Endothelial cell of umbilical vein (primary cell): ENCODE measurements at regions not wholly inside any gene's neighbourhood (a gene's known extent, or its start where the extent isn't known, plus 50 kb on each side); places are given as distances from the start of the nearest gene placed in this dataset.

Experiments
- BruUV-seq: library from RNA; stranded (reverse); fragments of 400-500 nt; replicated peaks from 2 replicates; lab custom pipeline; 2021; lab: Mats Ljungman, UMichigan
- CTCF ChIA-PET: fragments of 300-600, 350-600 bp; sonication (Branson Sonifier 250); formaldehyde crosslinking; loops from one replicate; lab custom pipeline; 2021; ENCODE audit warnings: antibody characterized with exemption, inconsistent platforms; lab: Charles Lee
- POLR2A ChIA-PET: fragments of 300-600, 350-600 bp; sonication (Branson Sonifier 250); formaldehyde crosslinking; loops from one replicate; lab custom pipeline; 2021; ENCODE audit warnings: antibody characterized with exemption, inconsistent platforms; lab: Charles Lee
- DNase-seq: peaks from one replicate; pipeline ENCODE4 v3.0.0-alpha.2; 2011; ENCODE audit warnings: low read depth, low spot score
- FAIRE-seq: peaks from 2 replicates; lab custom pipeline; 2011; peaks lifted over from hg19 to GRCh38; lab: Jason Lieb, UNC
- H2AFZ ChIP-seq: 2 replicates; pipeline ENCODE4 v1.6.0; 2012; ENCODE audit warnings: low read depth, low read length, control low read depth, inconsistent platforms
- H3K27ac ChIP-seq: 2 replicates; pipeline ENCODE4 v1.5.1; 2011; ENCODE audit warnings: low read depth, mild to moderate bottlenecking, control low read depth, low read length, moderate library complexity; ENCODE audit not compliant: insufficient read depth
- H3K27me3 ChIP-seq, 2 experiments: 2 replicates each; pipeline versions ENCODE4 v1.6.0 to v1.6.1; 2011; ENCODE audit warnings: low read length in 2 of 2, mixed read lengths in 1 of 2; ENCODE audit not compliant: control insufficient read depth in 2 of 2, insufficient read depth in 2 of 2
- H3K36me3 ChIP-seq, 2 experiments: 2 replicates in 1 of 2; 3 replicates in 1 of 2; pipeline ENCODE4 v1.5.1; 2011; ENCODE audit warnings: low read length in 2 of 2, mild to moderate bottlenecking in 1 of 2, moderate library complexity in 1 of 2; ENCODE audit not compliant: control insufficient read depth in 2 of 2, insufficient read depth in 2 of 2; ENCODE audit errors: extremely low read depth in 1 of 2
- H3K4me1 ChIP-seq: 3 replicates; pipeline ENCODE4 v1.5.1; 2011; ENCODE audit warnings: mild to moderate bottlenecking, low read length; ENCODE audit not compliant: control insufficient read depth, insufficient read depth; ENCODE audit errors: extremely low read depth
- H3K4me2 ChIP-seq: 2 replicates; pipeline ENCODE4 v1.6.1; 2011; ENCODE audit warnings: low read length, control low read depth, mixed read lengths; ENCODE audit not compliant: insufficient read depth
- H3K4me3 ChIP-seq, 3 experiments: fragments of 200-600 bp in 1 of 3; sonication (generic), shearing (Covaris generic) in 1 of 3; replicated peaks in 1 of 3; 2 replicates each; pipeline ENCODE4 v1.5.1; 2011 to 2016; ENCODE audit warnings: control low read depth in 3 of 3, low read length in 3 of 3, mild to moderate bottlenecking in 2 of 3, inconsistent platforms in 1 of 3, low read depth in 1 of 3, moderate library complexity in 1 of 3; ENCODE audit not compliant: insufficient read depth in 1 of 3
- H3K79me2 ChIP-seq: 2 replicates; pipeline ENCODE4 v1.6.0; 2012; ENCODE audit warnings: low read length, inconsistent platforms; ENCODE audit not compliant: control insufficient read depth, insufficient read depth
- H3K9ac ChIP-seq: replicated peaks from 2 replicates; pipeline ENCODE3; 2011; ENCODE audit warnings: low read length, control low read depth; ENCODE audit not compliant: insufficient read depth; ENCODE audit errors: extremely low read depth
- H3K9me1 ChIP-seq: replicated peaks from 3 replicates; pipeline ENCODE4 v1.6.0; 2011; ENCODE audit warnings: mild to moderate bottlenecking, low read length; ENCODE audit not compliant: control insufficient read depth, insufficient read depth; ENCODE audit errors: extremely low read depth
- H3K9me3 ChIP-seq: replicated peaks from 2 replicates; pipeline ENCODE4 v1.5.1; 2012; ENCODE audit warnings: low read length, inconsistent platforms; ENCODE audit not compliant: control insufficient read depth, insufficient read depth
- H4K20me1 ChIP-seq: replicated peaks from 2 replicates; pipeline ENCODE3; 2011; ENCODE audit warnings: mild to moderate bottlenecking, low read length; ENCODE audit not compliant: control insufficient read depth, insufficient read depth; ENCODE audit errors: extremely low read depth
- CTCF ChIP-seq, 2 donors: IDR thresholded peaks; 1 replicate in 1 of 2; 2 replicates in 1 of 2; pipeline ENCODE4 v1.5.1; 2011; ENCODE audit warnings: low read length in 2 of 2, mild to moderate bottlenecking in 2 of 2, moderate library complexity in 2 of 2, control low read depth in 1 of 2, inconsistent platforms in 1 of 2, low read depth in 1 of 2; ENCODE audit not compliant: insufficient read depth in 1 of 2; ENCODE audit errors: extremely low read depth in 1 of 2
- EZH2 ChIP-seq: IDR thresholded peaks from 2 replicates; pipeline ENCODE4 v1.6.1; 2012; ENCODE audit warnings: borderline replicate concordance, low read depth, mild to moderate bottlenecking, moderate library complexity, low read length, inconsistent platforms; ENCODE audit not compliant: severe bottlenecking
- FOS ChIP-seq: IDR thresholded peaks from 2 replicates; pipeline ENCODE4 v1.6.1; 2011; ENCODE audit warnings: mild to moderate bottlenecking, low read length, moderate library complexity, borderline replicate concordance; ENCODE audit not compliant: insufficient read depth
- GATA2 ChIP-seq: IDR thresholded peaks from 2 replicates; pipeline ENCODE4 v1.7.0; 2011; ENCODE audit warnings: low read depth, mild to moderate bottlenecking, moderate library complexity, mixed read lengths, low read length; ENCODE audit not compliant: insufficient read length, insufficient read depth
- JUN ChIP-seq: IDR thresholded peaks from 2 replicates; pipeline ENCODE4 v1.6.1; 2011; ENCODE audit warnings: borderline replicate concordance, low read depth; ENCODE audit not compliant: insufficient read length, insufficient read depth
- MAX ChIP-seq: IDR thresholded peaks from 2 replicates; pipeline ENCODE4 v1.6.1; 2011; ENCODE audit not compliant: insufficient read depth, insufficient read length
- POLR2A ChIP-seq: IDR thresholded peaks from 2 replicates; pipeline ENCODE4 v1.6.1; 2012; ENCODE audit warnings: low read depth, mild to moderate bottlenecking, control low read depth, low read length
- POLR2AphosphoS5 ChIP-seq: IDR thresholded peaks from 2 replicates; pipeline ENCODE4 v1.6.1; 2012; ENCODE audit warnings: low read depth, mild to moderate bottlenecking, control low read depth, low read length, moderate library complexity; ENCODE audit not compliant: insufficient read depth
- dilution Hi-C: fragments of 300-500 bp; cut with MboI; formaldehyde crosslinking; loops from one replicate; pipeline ENCODE4 v1.15.0; 2019; ENCODE audit warnings: low sequenced_read_pairs; ENCODE audit not compliant: extremely low pct_ligation_motif_present
- intact Hi-C: fragments of 100-400 bp; cut with micrococcal nuclease; formaldehyde crosslinking; loops from one replicate; pipeline ENCODE4 v1.10.0; 2022

- Histone ChIP-seq H3K9ac (no peak overlapping the region), H4K20me1 (no peaks in the 10 kb centered on the region), H3K4me1 (no peaks in the 10 kb centered on the region), H2AFZ (no peak overlapping the region), H3K4me2 (no peak overlapping the region), H3K9me3 (no peaks in the 10 kb centered on the region), H3K36me3 (no peaks in the 10 kb centered on the region), H3K79me2 (no peaks in the 10 kb centered on the region), H3K27ac (no peak overlapping the region), H3K27me3 (no peaks in the 10 kb centered on the region), H3K4me3 (no peak overlapping the region), H3K9me1 (no peaks in the 10 kb centered on the region)
- TF ChIP-seq MAX (no peak), CTCF (IDR thresholded peaks at IDR 0.05; ENCODE audit: extremely low read depth in 1 of 2, insufficient read depth in 1 of 2, low read depth in 1 of 2, low read length in 2 of 2) (no peak), EZH2 (no peak), POLR2A (no peak), GATA2 (no peak)
- intact Hi-C loops (no loop called here), dilution Hi-C loops (no loop called here)
- DNase-seq (no peak), FAIRE-seq (no peak)
- CTCF ChIA-PET, result no interaction called here
- BruUV-seq, result no TSS peak
- POLR2A ChIA-PET, result no interaction called here
Observed at GRCh38 chr1:36691374-36691773, 208.7 kb upstream of the CSF3R start.

- no peak overlapping the region for H2AFZ ChIP-seq
- no peaks in the 10 kb centered on the region for H3K9me3 ChIP-seq
- no peaks in the 10 kb centered on the region for H3K4me1 ChIP-seq
- no peaks in the 10 kb centered on the region for H3K9me1 ChIP-seq
- POLR2A ChIA-PET, result no interaction called here
- no peak overlapping the region for H3K9ac ChIP-seq
- no peaks in the 10 kb centered on the region for H4K20me1 ChIP-seq
- H3K36me3 ChIP-seq, result no peaks in the 10 kb centered on the region
- TF ChIP-seq FOS (no peak), JUN (no peak), CTCF (IDR thresholded peaks at IDR 0.05; ENCODE audit: extremely low read depth in 1 of 2, insufficient read depth in 1 of 2, low read depth in 1 of 2, low read length in 2 of 2) (no peak), POLR2AphosphoS5 (no peak), MAX (no peak), GATA2 (no peak)
- no peaks in the 10 kb centered on the region for H3K27me3 ChIP-seq
- FAIRE-seq (no peak), DNase-seq (no peak)
- H3K4me3 ChIP-seq, result no peak overlapping the region
- BruUV-seq, result no TSS peak
- no peaks in the 10 kb centered on the region for H3K79me2 ChIP-seq
- CTCF ChIA-PET, result no interaction called here
- H3K27ac ChIP-seq, result no peak overlapping the region
- no peak overlapping the region for H3K4me2 ChIP-seq
- intact Hi-C loops, result no loop called here
- dilution Hi-C loops, result no loop called here
Observed at GRCh38 chr1:36689992-36690391, 207.3 kb upstream of the CSF3R start.
